Ishikawa (cell line): ENCODE measurements at regions not wholly inside any gene's neighbourhood (a gene's known extent, or its start where the extent isn't known, plus 50 kb on each side); places are given as distances from the start of the nearest gene placed in this dataset.

ENCODE experiments used
- CEBPB ChIP-seq: IDR thresholded peaks from 2 replicates; pipeline ENCODE4 v1.6.1; 2012
- CREB1 ChIP-seq: IDR thresholded peaks from 2 replicates; pipeline ENCODE4 v1.6.1; 2012; ENCODE audit warnings: low read depth
- EGR1 ChIP-seq: IDR thresholded peaks from 2 replicates; pipeline ENCODE4 v1.6.1; 2012
- EP300 ChIP-seq: IDR thresholded peaks from 2 replicates; pipeline ENCODE4 v1.6.1; 2012; ENCODE audit warnings: borderline replicate concordance
- FOXM1 ChIP-seq: IDR thresholded peaks from 2 replicates; pipeline ENCODE4 v1.6.1; 2012; ENCODE audit warnings: low read depth, borderline replicate concordance
- NFIC ChIP-seq: IDR thresholded peaks from 2 replicates; pipeline ENCODE4 v1.6.1; 2012
- RAD21 ChIP-seq: IDR thresholded peaks from 2 replicates; pipeline ENCODE4 v1.6.1; 2012; ENCODE audit warnings: low read depth
- TAF1 ChIP-seq: IDR thresholded peaks from 2 replicates; pipeline ENCODE4 v1.6.1; 2012; ENCODE audit warnings: low read depth, mild to moderate bottlenecking
- TCF12 ChIP-seq: IDR thresholded peaks from 2 replicates; pipeline ENCODE4 v1.6.1; 2012; ENCODE audit warnings: low read depth
- TEAD4 ChIP-seq: IDR thresholded peaks from 2 replicates; pipeline ENCODE4 v1.6.1; 2012
- USF1 ChIP-seq: IDR thresholded peaks from 2 replicates; pipeline ENCODE4 v1.6.1; 2012
- YY1 ChIP-seq: IDR thresholded peaks from 2 replicates; pipeline ENCODE4 v1.6.1; 2012; ENCODE audit warnings: low read depth
- ZBTB7A ChIP-seq: IDR thresholded peaks from 2 replicates; pipeline ENCODE4 v1.6.1; 2012; ENCODE audit warnings: low read depth
- TF ChIP-seq, protein P1 (sequence below): IDR thresholded peaks from 2 replicates; pipeline ENCODE4 v1.6.1; 2012; ENCODE audit warnings: low read depth, mild to moderate bottlenecking
- TF ChIP-seq, protein P2 (sequence below): IDR thresholded peaks from 2 replicates; pipeline ENCODE4 v1.6.1; 2012

GRCh38 chr10:90462749-90463470, 394.9 kb downstream of the HTR7 start:
- TF ChIP-seq, protein P1, sequence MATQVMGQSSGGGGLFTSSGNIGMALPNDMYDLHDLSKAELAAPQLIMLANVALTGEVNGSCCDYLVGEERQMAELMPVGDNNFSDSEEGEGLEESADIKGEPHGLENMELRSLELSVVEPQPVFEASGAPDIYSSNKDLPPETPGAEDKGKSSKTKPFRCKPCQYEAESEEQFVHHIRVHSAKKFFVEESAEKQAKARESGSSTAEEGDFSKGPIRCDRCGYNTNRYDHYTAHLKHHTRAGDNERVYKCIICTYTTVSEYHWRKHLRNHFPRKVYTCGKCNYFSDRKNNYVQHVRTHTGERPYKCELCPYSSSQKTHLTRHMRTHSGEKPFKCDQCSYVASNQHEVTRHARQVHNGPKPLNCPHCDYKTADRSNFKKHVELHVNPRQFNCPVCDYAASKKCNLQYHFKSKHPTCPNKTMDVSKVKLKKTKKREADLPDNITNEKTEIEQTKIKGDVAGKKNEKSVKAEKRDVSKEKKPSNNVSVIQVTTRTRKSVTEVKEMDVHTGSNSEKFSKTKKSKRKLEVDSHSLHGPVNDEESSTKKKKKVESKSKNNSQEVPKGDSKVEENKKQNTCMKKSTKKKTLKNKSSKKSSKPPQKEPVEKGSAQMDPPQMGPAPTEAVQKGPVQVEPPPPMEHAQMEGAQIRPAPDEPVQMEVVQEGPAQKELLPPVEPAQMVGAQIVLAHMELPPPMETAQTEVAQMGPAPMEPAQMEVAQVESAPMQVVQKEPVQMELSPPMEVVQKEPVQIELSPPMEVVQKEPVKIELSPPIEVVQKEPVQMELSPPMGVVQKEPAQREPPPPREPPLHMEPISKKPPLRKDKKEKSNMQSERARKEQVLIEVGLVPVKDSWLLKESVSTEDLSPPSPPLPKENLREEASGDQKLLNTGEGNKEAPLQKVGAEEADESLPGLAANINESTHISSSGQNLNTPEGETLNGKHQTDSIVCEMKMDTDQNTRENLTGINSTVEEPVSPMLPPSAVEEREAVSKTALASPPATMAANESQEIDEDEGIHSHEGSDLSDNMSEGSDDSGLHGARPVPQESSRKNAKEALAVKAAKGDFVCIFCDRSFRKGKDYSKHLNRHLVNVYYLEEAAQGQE = no peak
- TF ChIP-seq TCF12 = no peak
- TF ChIP-seq CEBPB = no peak
- TF ChIP-seq USF1 = no peak
- TF ChIP-seq YY1 = no peak
- no peak for TF ChIP-seq RAD21
- TF ChIP-seq TEAD4 = no peak
- TF ChIP-seq, protein P2, sequence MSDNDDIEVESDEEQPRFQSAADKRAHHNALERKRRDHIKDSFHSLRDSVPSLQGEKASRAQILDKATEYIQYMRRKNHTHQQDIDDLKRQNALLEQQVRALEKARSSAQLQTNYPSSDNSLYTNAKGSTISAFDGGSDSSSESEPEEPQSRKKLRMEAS = no peak
- no peak for TF ChIP-seq TAF1
- no peak for TF ChIP-seq NFIC
- no peak for TF ChIP-seq EP300
- TF ChIP-seq CREB1 = no peak
- TF ChIP-seq EGR1 = no peak
- TF ChIP-seq ZBTB7A = no peak
- TF ChIP-seq FOXM1 = no peak

DNA sequence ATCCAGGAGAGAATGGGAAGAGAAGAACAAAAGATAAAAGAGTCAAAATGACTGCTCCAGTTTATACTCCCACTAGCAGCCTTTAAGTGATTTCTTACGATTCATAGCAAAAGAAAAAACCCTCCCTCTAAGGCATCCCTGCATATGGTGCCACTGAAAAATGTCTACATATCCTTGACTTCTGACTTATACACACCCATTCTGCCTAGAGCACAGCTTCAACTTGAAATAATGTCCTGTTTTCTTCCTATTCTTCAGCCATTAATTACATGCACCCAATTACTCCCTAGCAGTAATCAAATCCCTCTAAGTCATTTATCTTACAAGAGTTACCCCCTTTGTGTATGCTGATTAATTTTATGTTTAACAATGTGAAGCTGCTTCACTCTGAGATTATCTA, 393.5 kb downstream of the HTR7 start:
- TF ChIP-seq CEBPB = no peak
- TF ChIP-seq TAF1 = no peak
- TF ChIP-seq NFIC = no peak
- TF ChIP-seq CREB1 = no peak
- TF ChIP-seq ZBTB7A = no peak
- TF ChIP-seq, protein P2 = no peak
- TF ChIP-seq, protein P1 = no peak
- TF ChIP-seq RAD21 = no peak
- TF ChIP-seq YY1 = no peak
- no peak for TF ChIP-seq TEAD4
- TF ChIP-seq EGR1 = no peak
- TF ChIP-seq USF1 = no peak
- no peak for TF ChIP-seq EP300
- no peak for TF ChIP-seq FOXM1
- TF ChIP-seq TCF12 = no peak

DNA sequence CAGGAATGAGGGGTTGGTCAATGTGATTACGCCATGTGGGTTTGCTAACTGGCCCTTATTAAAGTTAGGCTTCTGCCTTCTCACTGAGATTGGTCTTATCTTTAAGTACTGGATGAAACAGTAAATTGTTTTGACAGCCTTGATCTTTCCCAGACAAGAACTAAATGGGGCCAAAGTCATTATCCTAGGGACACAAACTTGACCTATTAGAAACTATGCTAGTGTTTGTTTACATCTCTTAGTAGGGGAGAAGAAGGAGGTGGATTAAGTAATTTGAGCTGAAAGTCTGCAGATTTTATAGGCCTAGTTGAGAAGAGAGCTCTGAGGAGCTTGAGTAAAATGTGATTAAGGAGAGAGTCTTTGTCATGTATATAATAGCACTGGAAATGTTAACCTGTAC, 386.9 kb downstream of the HTR7 start:
- no peak for TF ChIP-seq NFIC
- TF ChIP-seq TAF1 = no peak
- no peak for TF ChIP-seq CREB1
- TF ChIP-seq, protein P2 = no peak
- no peak for TF ChIP-seq EGR1
- TF ChIP-seq TEAD4 = no peak
- TF ChIP-seq FOXM1 = no peak
- no peak for TF ChIP-seq ZBTB7A
- no peak for TF ChIP-seq CEBPB
- no peak for TF ChIP-seq RAD21
- no peak for TF ChIP-seq EP300

DNA sequence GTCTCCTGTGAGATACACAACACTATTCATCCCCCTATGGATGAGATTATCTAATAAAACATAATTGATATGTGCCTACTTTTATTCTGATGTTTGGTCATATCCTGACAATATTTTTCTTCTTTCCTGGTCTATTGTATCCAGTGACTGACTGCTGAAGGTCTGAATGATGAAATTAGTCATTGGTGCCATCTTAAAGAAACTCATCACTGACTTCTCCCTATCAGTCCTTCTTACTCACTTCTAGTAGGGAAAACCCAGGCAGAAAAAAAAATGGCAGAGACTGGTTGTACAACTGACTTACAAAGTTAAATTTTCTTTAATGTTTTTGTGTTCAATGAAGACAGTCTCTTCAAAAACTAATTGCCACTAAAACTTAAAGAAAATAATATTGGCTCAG, 377.4 kb downstream of the HTR7 start:
- no peak for TF ChIP-seq EP300
- no peak for TF ChIP-seq CEBPB
- TF ChIP-seq CREB1 = no peak
- no peak for TF ChIP-seq RAD21
- TF ChIP-seq TAF1 = no peak
- TF ChIP-seq, protein P2 = no peak
- TF ChIP-seq NFIC = no peak
- no peak for TF ChIP-seq EGR1
- TF ChIP-seq USF1 = no peak
- no peak for TF ChIP-seq FOXM1
- TF ChIP-seq, protein P1 = no peak
- no peak for TF ChIP-seq ZBTB7A
- no peak for TF ChIP-seq TCF12
- TF ChIP-seq YY1 = no peak
- TF ChIP-seq TEAD4 = no peak
